Prostate gland (tissue), 2 donors: ENCODE measurements at regions not wholly inside any gene's neighbourhood (a gene's known extent, or its start where the extent isn't known, plus 50 kb on each side); places are given as distances from the start of the nearest gene placed in this dataset.

Experiments
- DNase-seq: peaks from one replicate; pipeline ENCODE4 v3.0.0-alpha.2; 2019; ENCODE audit warnings: low spot score
- H3K27ac ChIP-seq, 2 donors: fragments of 200-600 bp; sonication (generic); 2 replicates each; pipeline ENCODE4 v1.5.1; 2017 to 2019
- H3K27me3 ChIP-seq: fragments of 200-600 bp; sonication (generic); replicated peaks from 2 replicates; pipeline ENCODE4 v1.5.1; 2019; ENCODE audit not compliant: insufficient read depth
- H3K36me3 ChIP-seq, 2 donors: fragments of 200-600 bp; sonication (generic); 1 replicate in 1 of 2; 2 replicates in 1 of 2; pipeline versions ENCODE4 v1.5.1 to v1.8.1; 2017 to 2019
- H3K4me1 ChIP-seq: fragments of 200-600 bp; sonication (generic); replicated peaks from 2 replicates; pipeline ENCODE4 v1.5.1; 2019
- H3K4me3 ChIP-seq, 2 donors: fragments of 200-600 bp; sonication (generic); 2 replicates each; pipeline ENCODE4 v1.5.1; 2017 to 2019
- H3K9me3 ChIP-seq: fragments of 200-600 bp; sonication (generic); 2 replicates; pipeline ENCODE4 v1.5.1; 2017
- CTCF ChIP-seq, 4 experiments: fragments of 200-600 bp in 2 of 4; fragments of 450-650 bp in 2 of 4; sonication (generic) in 2 of 4; IDR thresholded peaks; 1 replicate in 3 of 4; 2 replicates in 1 of 4; pipeline ENCODE4 v1.5.1; 2016 to 2019; ENCODE audit warnings: antibody characterized with exemption in 4 of 4, mild to moderate bottlenecking in 2 of 4, moderate library complexity in 2 of 4
- POLR2A ChIP-seq: fragments of 450-650 bp; IDR thresholded peaks from one replicate; pipeline ENCODE4 v1.6.1; 2016; ENCODE audit warnings: antibody characterized with exemption, mild to moderate bottlenecking
- POLR2AphosphoS5 ChIP-seq: sonication (generic); formaldehyde crosslinking; IDR thresholded peaks from one replicate; pipeline ENCODE4 v1.6.1; 2017; ENCODE audit warnings: antibody characterized with exemption
- WGBS: methylation state at CpG from one replicate; pipeline ENCODE4 v1.1.5; 2018; 5-methylcytosine and 5-hydroxymethylcytosine counted together
- intact Hi-C: fragments of 100-400 bp; cut with DNase I; formaldehyde crosslinking; loops from one replicate; pipeline ENCODE4 v1.14.2; 2022

- no peak for TF ChIP-seq POLR2A
- TF ChIP-seq POLR2AphosphoS5: no peak
- TF ChIP-seq CTCF (IDR thresholded peaks at IDR 0.05): no peak
- Histone ChIP-seq H3K36me3 (no peaks in the 10 kb centered on the region), H3K27me3 (no peaks in the 10 kb centered on the region), H3K4me3 (no peak overlapping the region), H3K4me1 (peaks cover 23% of the 10 kb centered on the region), H3K9me3 (no peaks in the 10 kb centered on the region), H3K27ac (peak overlapping the region in 1 of 2 donors; percentile 98)
- DNase-seq: no peak
- WGBS: 82% methylated on average over 24 of the region's 24 CpGs
- intact Hi-C loops: no loop called here
Measured at GRCh38 chr22:23518376-23519187, 61.5 kb downstream of the IGLL1 start.

- Histone ChIP-seq H3K27ac (no peak overlapping the region), H3K9me3 (no peaks in the 10 kb centered on the region), H3K36me3 (no peaks in the 10 kb centered on the region), H3K4me3 (no peak overlapping the region), H3K4me1 (peaks cover 19% of the 10 kb centered on the region), H3K27me3 (no peaks in the 10 kb centered on the region)
- intact Hi-C loops: no loop called here
- no peak for DNase-seq
- 97% methylated on average over 4 of the region's 4 CpGs for WGBS
- TF ChIP-seq CTCF (IDR thresholded peaks at IDR 0.05) (no peak), POLR2A (no peak), POLR2AphosphoS5 (no peak)
Measured at GRCh38 chr22:23517804-23518375, 62.2 kb downstream of the IGLL1 start.

- no peak for TF ChIP-seq CTCF (IDR thresholded peaks at IDR 0.05)
- Histone ChIP-seq H3K36me3 (no peaks in the 10 kb centered on the region), H3K9me3 (no peaks in the 10 kb centered on the region), H3K4me3 (no peak overlapping the region), H3K27me3 (no peaks in the 10 kb centered on the region), H3K4me1 (peaks cover 11% of the 10 kb centered on the region), H3K27ac (no peak overlapping the region)
- WGBS: 85% methylated on average over 9 of the region's 9 CpGs
- intact Hi-C loops: no loop called here
- DNase-seq: no peak
Measured at GRCh38 chr22:23516304-23516703, 63.8 kb downstream of the IGLL1 start.

GRCh38 chr22:23514322-23515038, 65.6 kb downstream of the IGLL1 start:
- H3K27me3 ChIP-seq: no peaks in the 10 kb centered on the region
- 89% methylated on average over 15 of the region's 15 CpGs for WGBS
- no peaks in the 10 kb centered on the region for H3K36me3 ChIP-seq
- H3K4me1 ChIP-seq: no peaks in the 10 kb centered on the region
- no peaks in the 10 kb centered on the region for H3K9me3 ChIP-seq
- intact Hi-C loops: no loop called here
- peak overlapping the region in 1 of 2 donors; percentile 55 for H3K27ac ChIP-seq
- DNase-seq: no peak
- TF ChIP-seq POLR2A: no peak
- TF ChIP-seq CTCF (IDR thresholded peaks at IDR 0.05): no peak
- TF ChIP-seq POLR2AphosphoS5: no peak
- H3K4me3 ChIP-seq: no peak overlapping the region
